ENCODE measurements at regions not wholly inside any gene's neighbourhood (a gene's known extent, or its start where the extent isn't known, plus 50 kb on each side); places are given as distances from the start of the nearest gene placed in this dataset.

- TF ChIP-seq CTCF (IDR thresholded peaks at IDR 0.05), result no peak
- no peak for TF ChIP-seq EZH2 (IDR thresholded peaks at IDR 0.05)
Observed at GRCh38 chr11:39617971-39618370, 1841.5 kb downstream of the LRRC4C start.

All from neural progenitor cell (in vitro differentiated cells).